ENCODE measurements at regions not wholly inside any gene's neighbourhood (a gene's known extent, or its start where the extent isn't known, plus 50 kb on each side); places are given as distances from the start of the nearest gene placed in this dataset.

GRCh38 chr9:80586786-80587330 is 1015.1 kb downstream of the TLE4 start:
- no peak for DNase-seq

DNA sequence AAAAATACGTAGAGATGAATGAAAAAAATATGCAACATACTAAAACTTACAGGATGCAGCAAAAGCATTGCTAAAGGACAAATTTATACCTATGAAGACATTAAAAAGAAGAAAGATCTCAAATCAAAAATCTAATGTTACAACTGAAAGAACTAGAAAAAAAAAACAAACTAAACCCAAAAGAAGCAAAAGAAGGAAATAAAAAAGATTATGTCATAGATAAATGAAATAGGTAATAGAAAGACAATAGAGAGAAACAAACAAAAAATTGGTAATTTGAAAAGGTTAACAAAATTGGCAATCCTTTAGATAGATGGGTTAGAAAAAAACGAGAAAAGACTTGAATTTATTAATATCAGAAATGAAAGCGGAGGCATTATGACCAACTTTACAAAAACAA is 1000.2 kb downstream of the TLE4 start:
- no peak for DNase-seq

DNA sequence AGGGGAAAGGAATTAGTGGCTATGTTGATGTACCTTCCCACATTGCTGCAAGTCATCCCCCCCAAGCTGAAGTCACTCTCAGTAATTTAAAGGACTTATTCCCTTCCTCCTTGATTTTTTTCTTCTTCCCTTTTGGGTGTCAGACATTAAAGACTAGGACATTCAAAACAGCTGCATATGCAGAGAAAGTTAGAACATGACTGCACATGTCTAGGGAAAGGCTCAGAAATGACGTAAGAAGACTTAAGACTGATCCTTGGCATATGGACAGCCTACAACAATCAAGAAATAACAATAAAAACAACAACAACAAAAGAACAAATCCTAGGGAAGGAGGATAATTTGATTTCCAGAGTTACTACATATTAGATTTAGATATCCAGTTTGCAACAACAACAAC is 997.5 kb downstream of the TLE4 start:
- DNase-seq: no peak

GRCh38 chr9:80561526-80561925 is 989.8 kb downstream of the TLE4 start:
- no peak for DNase-seq

DNA sequence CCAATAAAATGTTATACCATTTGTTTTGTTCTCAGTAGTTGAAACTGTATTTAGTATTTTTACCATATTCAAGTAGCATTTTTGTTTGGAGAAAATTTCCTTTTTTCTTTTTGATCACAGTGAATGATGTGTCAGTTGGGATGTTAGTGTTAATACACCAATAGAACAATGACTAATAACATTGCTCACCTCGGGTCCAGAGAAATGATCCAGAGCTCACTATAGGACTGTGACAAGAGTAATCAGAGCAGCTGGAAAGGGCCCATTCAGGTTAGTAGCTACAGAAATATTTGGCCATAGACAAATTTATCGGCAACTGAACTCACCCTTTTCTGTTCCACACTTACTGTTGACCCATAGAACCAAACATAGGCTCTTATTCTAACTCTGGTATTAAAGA is 989.2 kb downstream of the TLE4 start:
- no peak for DNase-seq

DNA sequence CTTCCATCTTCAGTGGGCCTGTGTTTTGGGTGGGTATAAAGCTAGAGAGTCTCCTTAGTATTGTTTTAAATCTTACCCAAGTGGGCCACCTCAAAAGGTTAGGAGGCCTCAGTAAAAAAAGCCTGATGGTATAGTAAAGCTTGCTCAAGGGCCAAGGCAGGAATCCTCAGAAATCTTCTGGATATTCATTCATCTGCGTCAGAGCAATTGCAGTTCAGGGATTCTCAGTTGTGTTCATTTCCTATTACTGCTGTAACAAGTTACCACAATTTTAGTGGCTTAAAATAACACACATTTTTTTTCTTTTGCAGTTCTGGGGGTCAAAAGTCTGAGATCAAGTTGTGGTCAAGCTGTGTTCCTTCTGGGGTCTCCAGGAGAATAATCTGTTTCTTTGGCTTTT is 985.5 kb downstream of the TLE4 start:
- no peak for DNase-seq

GRCh38 chr9:80556631-80557030 is 984.9 kb downstream of the TLE4 start:
- DNase-seq: no peak

DNA sequence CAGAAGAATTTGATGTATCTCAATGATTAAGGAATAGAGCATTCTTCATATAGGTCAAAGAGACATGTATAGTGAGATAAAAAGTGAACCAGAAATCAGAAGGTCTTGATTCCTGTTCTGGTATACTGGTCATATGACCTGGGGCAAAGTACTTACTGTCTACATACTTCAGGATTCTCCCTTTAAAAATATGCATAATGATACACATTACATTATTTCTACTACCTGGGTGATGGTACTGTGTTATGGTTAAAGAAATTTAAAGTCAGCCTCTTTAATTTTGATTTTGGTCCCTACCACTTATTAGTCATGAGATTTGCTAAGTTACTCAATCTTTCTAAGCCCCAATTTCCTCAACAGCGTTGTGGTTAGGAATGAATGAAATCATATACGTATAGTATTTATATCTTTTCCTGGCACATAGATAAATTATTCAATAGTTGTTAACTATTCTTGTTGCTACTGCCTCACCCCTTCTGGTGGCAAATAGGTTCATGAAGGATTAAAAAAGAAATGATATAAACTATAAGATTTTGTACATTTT is 984.1 kb downstream of the TLE4 start:
- no peak for DNase-seq

DNA sequence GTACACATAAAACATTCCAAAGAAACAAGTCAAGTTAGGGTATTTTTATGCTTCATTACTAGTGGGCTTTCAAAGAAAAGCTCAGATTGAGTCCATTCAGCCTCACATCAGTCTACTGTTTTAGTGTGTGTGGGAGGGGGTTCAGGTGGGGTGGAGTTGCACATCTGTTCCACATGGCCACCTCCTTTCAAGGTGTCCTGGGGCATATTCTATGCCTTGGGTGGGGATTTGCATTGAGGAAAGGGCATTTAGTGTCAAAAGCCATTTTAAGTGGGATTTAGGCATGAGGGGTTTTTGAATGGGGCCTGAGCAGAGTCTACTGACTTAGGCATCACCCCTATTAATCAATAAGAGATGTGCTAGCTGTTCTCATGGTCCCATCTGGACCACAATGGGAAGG is 983.1 kb downstream of the TLE4 start:
- DNase-seq: no peak

- no peak for DNase-seq
Observed at GRCh38 chr9:80554301-80554700, 982.5 kb downstream of the TLE4 start.

DNA sequence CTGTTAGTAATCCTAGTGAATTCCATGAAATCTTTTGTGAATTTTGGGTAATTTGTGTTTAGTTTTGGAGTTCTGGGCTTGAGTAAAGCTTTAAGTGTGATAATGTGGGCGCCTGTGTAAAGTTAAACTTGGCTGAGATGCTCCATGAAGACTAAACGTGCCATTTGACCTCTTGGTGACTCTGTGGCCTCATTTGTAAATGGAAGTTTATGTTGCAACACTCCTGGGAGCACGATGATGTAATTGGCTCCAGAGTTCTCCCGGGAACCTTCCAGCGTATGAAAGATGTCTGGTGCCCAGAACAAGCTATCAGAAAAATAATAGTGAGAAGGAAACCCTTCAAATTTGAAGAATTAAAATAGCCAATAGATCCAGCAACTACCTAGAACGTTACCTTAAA is 981.2 kb downstream of the TLE4 start:
- DNase-seq: no peak

- no peak for DNase-seq
Observed at GRCh38 chr9:80550181-80550580, 978.4 kb downstream of the TLE4 start.

DNA sequence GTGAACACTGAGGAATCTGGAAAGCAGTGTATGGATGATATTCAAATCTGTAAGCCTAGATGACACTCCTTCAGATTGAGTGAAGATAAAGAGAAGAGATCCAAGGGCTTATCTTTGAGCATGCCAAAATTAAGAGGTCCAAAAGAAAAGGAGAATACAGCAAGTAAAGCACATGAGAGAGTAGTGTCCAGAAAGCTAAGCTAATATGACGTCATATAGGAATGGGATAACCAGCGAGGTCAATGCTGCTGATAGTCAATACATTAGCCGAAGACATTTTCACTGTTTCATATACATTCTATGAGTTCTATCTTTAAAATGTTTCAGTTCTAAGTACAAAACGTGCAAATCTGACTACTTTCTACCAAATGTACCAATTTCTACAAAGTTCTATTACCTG is 975.8 kb downstream of the TLE4 start:
- no peak for DNase-seq

GRCh38 chr9:80540387-80540786 is 968.6 kb downstream of the TLE4 start:
- no peak for DNase-seq

DNA sequence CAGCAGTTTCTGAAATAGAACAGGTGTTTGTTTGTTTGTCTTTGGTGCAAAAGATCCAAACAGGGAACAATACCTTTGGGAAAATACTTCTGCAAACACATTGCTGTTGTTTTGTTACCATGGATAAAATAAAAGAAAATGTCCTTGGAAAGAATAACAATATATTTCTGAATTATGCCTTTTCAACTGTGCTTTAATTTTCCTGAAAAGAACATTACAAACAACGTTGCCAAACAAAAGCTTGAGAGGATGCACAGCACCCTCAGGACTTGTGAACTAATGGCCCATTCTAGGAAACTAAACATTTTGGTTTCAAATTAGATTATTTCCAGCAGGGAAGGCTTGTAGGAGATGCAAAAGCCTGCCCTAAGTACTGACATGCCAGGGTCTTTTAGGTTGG is 967.2 kb downstream of the TLE4 start:
- DNase-seq: no peak

GRCh38 chr9:80522465-80522864 is 950.7 kb downstream of the TLE4 start:
- DNase-seq: no peak

GRCh38 chr9:80521151-80521550 is 949.4 kb downstream of the TLE4 start:
- no peak for DNase-seq

GRCh38 chr9:80520231-80520630 is 948.5 kb downstream of the TLE4 start:
- DNase-seq: no peak

DNA sequence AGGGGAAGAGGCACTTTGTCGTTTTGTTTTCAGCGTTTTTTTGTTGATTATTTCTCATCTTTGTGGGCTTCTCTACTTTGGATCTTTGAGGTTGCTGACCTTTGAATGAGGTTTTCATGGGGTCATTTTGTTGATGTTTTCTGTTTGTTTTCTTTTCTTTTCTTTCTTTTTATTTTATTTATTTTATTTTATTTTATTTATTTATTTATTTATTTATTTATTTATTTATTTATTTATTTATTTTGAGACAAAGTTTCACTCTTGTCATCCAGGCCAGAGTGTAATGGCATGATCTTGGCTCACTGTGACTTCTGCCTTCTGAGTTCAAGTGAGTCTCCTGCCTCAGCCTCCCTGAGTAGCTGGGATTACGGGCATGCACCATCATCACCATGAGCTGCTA is 946.7 kb downstream of the TLE4 start:
- DNase-seq: no peak

- no peak for DNase-seq
Observed at GRCh38 chr9:80516679-80517078, 944.9 kb downstream of the TLE4 start.

DNA sequence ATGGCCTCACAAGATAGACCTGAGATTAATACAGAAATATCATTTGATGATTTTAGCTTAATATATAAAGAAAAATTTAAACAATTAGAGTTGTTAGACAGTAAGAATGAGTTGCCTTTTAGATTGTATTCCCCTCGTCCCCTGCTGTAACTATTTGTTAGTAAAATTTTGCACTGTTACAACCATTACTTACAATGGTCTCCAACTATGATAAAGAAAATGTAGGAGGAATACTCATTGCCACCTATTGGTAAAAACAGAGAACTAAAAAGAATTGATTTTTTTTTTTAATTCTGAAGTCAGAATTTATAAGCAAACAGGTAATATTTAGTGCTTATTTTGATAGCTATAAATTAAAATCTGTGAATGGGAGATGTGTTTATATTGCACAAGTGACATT is 937.6 kb downstream of the TLE4 start:
- no peak for DNase-seq

DNA sequence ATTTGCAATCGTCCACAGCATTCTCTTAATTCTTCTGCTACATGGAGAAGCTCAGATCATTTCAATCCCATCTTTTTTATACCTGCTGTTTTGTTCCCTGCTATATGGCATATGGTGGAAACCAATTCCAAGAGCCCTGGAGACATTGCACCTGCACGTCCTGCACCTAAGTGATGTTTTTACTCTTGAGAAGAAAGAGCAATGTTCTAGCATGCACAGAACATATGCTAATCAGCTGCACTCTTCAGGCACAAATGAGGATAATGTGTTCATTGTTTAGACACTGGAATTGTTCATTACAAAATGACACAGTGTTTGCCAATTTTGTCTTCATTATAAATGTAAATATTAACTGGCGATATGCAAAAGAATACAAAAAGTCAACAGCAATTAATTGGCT is 935.8 kb downstream of the TLE4 start:
- no peak for DNase-seq

DNA sequence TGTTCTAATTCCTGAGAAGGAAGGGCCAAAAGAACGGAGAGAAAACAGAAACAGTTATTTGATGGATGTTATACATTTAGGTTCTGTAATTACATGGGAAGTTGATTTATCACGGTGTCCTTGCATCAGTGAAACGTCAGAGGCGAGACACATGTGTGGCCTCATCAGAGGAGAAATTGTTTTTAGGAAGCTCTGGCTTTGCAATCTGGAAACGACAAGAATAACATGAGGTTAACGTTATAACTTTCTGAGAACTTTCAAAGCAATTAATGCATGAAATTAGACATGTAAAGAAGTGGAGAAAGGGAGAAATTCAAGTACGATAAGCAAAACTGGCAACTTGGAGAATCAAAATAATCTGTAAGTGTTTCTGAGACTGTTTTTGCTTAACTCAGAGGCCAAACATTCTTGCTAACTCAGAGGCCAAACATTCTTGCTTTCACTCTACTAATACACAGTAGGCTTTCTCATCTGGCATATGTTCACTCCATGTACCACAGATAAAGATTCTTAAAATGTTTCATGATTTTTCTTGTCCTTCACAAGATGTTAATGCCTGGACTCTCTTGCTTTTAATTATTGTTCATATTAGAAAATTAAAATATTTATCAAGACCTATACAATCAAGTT is 933.0 kb downstream of the TLE4 start:
- DNase-seq: no peak

GRCh38 chr9:80503671-80504281 is 932.0 kb downstream of the TLE4 start:
- no peak for DNase-seq

- DNase-seq: no peak
Observed at GRCh38 chr9:80502306-80502705, 930.5 kb downstream of the TLE4 start.
